ENCODE measurements at regions not wholly inside any gene's neighbourhood (a gene's known extent, or its start where the extent isn't known, plus 50 kb on each side); places are given as distances from the start of the nearest gene placed in this dataset.

GRCh38 chr18:67596003-67596402, 79.5 kb upstream of the DSEL start:
- H3K4me3 ChIP-seq: no peak overlapping the region
- H3K27ac ChIP-seq: no peak overlapping the region

GRCh38 chr18:67590571-67591141, 74.1 kb upstream of the DSEL start:
- Histone ChIP-seq H3K27ac (no peak overlapping the region), H3K4me3 (no peak overlapping the region)

GRCh38 chr18:67589325-67589724, 72.8 kb upstream of the DSEL start:
- no peak overlapping the region for H3K27ac ChIP-seq
- H3K4me3 ChIP-seq: no peak overlapping the region

GRCh38 chr18:67586101-67586500, 69.6 kb upstream of the DSEL start:
- H3K27ac ChIP-seq: no peak overlapping the region
- H3K4me3 ChIP-seq: no peak overlapping the region

GRCh38 chr18:67583621-67584020, 67.1 kb upstream of the DSEL start:
- H3K4me3 ChIP-seq: no peak overlapping the region
- no peak overlapping the region for H3K27ac ChIP-seq

- Histone ChIP-seq H3K27ac (no peak overlapping the region), H3K4me3 (no peak overlapping the region)
Measured at GRCh38 chr18:67582488-67582887, 66.0 kb upstream of the DSEL start.

GRCh38 chr18:67581178-67581577, 64.7 kb upstream of the DSEL start:
- Histone ChIP-seq H3K4me3 (no peak overlapping the region), H3K27ac (no peak overlapping the region)

GRCh38 chr18:67577386-67577785, 60.9 kb upstream of the DSEL start:
- Histone ChIP-seq H3K4me3 (no peak overlapping the region), H3K27ac (no peak overlapping the region)

- Histone ChIP-seq H3K27ac (no peak overlapping the region), H3K4me3 (no peak overlapping the region)
Measured at GRCh38 chr18:67574749-67575148, 58.2 kb upstream of the DSEL start.

- Histone ChIP-seq H3K27ac (no peak overlapping the region), H3K4me3 (no peak overlapping the region)
Measured at GRCh38 chr18:67568166-67568565, 51.6 kb upstream of the DSEL start.
